ENCODE measurements at regions not wholly inside any gene's neighbourhood (a gene's known extent, or its start where the extent isn't known, plus 50 kb on each side); places are given as distances from the start of the nearest gene placed in this dataset.

DNA sequence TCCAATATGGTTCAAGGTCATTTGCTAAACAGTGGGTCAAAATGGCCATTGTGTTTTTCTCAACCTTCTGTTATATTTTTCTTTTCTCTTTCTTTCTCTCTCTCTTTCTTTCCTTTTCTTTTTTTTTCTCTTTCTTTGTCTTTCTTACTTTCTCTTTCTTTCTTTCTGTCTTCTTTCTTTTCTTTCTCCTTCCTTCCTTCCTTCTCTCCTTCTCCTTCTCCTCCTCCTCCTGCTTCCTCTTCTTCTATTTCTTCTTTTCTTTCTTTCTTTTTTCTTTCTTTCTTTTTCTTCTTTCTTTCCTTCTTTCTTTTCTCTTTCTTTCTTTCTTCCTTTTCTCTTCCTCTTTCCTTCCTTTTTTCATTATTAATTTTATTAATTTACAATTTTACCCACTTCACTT lies 619.5 kb downstream of the IRX1 start:
- no peak for DNase-seq (ENCODE audit: low spot score)

DNA sequence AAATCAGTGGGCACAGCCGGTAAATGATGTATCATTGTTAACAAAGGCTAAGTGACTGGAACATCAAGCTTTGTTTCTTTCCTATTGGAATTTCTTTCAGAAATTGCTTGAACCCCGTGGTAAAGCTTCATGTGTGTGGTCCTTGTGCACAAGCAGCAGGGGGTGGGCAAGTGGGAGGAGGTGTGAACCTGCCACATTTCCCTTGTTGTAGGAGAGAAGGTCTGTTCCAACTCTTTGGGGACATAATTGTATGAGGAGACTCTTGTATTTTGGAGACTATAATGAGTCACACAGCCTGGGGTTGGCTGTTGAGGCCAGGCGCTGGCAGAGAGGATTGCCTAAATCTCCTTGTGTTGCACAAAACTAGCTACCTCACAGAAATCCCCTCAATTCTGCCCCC lies 620.5 kb downstream of the IRX1 start:
- no peak for DNase-seq (ENCODE audit: low spot score)

DNA sequence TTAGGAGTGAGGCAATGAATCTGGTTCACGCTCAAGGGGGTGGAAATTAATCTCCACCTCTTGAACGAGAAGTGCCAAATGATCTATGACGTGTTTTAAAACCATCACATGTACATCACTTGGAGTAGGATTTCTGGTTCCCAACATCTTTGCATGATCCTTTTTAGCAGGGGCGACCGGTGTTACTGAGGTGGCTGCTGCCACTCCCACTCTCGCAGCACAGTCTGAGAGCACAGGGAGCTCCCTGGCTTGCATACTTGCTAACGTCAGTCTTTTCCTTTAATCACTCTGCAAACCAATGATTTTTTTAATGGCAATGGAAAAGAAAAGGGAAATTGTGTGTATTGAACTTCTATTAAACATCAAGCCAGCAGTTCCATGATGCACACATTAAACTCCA lies 624.4 kb downstream of the IRX1 start:
- no peak for DNase-seq (ENCODE audit: low spot score)

DNA sequence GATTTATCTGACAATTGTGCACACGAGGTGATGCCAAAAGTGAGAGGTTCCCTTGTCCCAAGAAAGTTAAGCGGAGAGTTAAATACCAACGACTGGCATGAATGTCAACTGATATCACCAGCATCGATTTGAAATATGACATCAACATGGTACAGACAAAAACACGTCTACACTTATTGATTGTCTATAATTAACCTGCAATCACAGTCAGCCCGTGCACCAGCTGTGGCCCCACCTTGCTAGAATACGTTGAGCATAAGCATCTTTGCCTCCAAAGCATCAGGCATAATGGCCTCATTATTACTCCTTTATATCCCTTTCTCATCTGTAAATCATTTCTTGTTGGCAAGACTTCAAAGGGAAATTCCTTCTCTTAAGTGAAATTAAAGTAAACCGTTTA lies 625.4 kb downstream of the IRX1 start:
- DNase-seq (ENCODE audit: low spot score), result no peak

DNA sequence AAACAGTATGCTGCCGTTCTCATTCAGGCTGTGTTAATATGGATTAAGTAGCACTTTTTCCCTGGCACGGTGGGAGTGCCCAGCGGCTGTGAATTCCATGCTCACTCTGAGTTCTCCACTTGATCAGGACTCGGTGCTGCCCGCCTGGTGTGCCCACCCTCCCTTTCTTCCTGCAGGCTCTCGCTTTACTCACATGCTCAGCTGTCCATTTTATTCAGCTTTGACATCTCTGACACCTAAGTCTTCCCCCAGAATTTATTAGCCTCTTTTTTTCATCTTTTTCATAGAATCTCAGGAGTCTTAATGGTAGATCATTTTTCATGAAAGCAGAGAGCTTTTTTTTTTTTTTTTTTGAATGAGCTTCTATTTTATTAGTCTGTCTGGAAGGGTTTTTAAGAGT lies 626.5 kb downstream of the IRX1 start:
- DNase-seq (ENCODE audit: low spot score), result no peak

DNA sequence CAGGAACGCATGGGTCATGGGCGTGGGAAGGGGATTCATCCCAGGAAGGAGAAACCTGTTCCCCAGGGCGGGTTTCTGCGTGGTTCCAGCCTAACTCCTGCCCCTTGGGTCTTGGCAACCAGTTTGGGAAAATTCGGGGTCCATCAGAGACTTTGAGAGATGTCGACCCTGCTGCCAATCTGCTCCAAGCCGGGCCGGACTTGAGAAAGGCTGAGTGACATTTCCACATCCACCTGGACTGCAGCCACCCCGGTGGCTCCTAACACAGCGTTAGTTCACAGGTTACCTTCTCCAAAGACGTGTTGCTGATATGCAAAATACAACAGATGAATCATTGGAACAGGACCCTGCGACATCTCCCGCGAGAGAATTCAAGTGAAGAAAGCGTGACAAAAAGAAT lies 627.2 kb downstream of the IRX1 start:
- DNase-seq (ENCODE audit: low spot score), result no peak

DNA sequence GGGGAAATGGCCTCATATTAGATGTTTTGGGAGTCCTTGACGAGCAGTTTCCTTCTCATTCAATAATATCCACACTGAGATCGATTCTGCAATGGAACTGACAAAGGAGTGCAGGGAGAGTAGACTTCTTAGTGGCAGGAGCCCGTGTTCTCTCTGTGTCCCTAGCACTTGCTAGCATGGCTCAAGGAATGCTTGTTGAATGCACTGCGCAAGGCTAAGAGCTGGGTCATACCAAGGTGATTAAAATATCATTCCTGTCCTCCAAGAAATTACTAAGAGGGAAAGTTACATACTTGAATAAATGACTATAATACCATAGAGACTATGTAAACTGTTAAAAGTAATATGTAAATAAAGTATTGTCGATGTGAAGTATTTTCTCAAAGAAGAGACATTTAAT lies 630.1 kb downstream of the IRX1 start:
- no peak for DNase-seq (ENCODE audit: low spot score)

DNA sequence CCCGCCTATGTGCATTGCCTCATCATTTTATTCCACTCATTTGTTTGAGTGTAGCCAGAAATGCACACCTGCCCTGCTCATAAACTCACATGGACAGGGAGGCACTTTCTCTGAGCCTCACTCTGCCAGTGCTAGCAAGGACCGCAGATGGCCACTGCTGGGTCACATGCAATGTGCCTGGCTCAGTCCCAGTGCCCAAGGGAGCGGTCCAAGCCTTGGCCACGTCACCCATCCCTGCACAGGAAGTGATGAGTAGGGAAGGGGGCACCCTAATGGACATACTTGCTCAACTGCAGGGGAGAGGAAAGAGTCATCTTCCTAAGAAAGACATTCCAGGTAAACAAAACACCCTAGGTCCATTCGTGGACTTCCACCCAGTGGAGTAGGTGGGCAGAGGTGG lies 630.9 kb downstream of the IRX1 start:
- DNase-seq (ENCODE audit: low spot score), result no peak

DNA sequence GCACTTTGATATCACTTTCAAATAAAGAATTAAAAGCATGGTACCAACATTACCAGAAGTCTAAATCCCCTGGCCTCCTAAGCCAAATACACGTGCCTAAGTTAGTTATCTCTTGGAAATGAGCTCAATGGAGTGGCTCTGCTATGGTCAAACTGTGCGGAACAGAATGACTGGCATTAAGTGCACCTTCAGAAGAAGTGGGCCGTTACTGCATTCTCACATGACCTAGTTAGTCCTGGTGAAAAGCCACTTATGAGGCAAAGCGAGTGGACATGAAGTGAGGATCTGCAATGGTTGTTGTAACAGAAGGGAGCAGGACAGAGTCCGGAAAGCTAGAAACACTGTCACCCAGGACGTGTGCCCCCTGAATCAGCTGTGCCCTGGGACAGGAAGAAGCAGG lies 633.1 kb downstream of the IRX1 start:
- DNase-seq (ENCODE audit: low spot score), result no peak

DNA sequence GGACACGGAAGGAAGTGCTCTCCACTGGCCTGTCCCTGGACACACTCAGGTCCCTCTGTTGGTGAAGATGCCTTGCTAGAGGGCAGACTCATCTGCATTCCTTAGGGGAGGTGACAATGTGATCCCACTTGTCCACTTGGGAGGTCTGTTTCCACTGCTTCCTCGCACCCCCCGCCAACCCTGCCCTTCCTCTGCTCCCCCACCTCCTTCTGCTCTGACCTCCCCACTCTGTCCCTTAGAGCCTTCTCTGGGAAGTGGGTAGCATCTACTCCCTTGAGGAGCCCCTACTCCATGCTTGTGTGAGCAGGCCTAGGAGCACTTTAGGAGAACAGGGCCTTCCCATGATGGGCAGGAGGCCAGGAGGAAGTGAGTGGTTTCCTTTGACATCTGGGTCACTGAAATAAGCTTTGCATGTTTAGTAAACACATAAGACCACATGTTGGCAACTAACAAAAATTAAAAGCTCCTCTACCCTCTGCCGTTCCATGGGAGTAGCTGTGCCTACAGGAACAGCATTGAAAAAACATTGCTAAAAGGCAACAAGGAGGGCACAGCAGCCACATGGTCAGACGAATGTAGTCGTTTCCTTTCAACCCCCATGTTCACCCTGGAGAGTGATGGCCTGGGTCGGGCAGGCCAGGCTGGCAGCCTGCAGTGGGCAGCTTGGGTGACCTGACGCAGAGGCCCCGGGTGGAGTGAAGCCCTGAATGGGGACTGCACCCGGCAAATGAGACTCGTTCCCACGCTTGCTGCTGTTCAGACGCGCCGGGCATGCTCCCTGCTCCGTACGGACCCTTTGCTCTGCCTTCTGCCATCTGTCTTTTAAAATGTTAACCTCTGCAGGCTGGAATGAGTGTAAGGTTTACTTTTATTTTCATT lies 634.0 kb downstream of the IRX1 start:
- DNase-seq (ENCODE audit: low spot score), result no peak

DNA sequence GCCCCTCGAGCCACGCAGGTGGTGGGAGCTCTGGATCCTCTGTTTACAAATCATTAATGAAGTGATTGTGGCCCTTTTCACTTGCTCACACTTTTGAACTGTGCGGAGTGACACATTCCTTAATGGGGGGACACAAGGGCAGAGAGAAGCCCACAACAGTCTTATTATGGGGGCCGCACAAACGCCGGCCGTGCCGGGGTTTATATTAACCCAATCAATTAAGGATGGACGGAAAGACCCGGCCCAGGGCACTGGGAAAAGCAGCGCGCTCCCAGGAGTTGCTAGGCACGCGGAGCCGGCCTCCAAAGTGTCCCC lies 634.8 kb downstream of the IRX1 start:
- no peak for DNase-seq (ENCODE audit: low spot score)

DNA sequence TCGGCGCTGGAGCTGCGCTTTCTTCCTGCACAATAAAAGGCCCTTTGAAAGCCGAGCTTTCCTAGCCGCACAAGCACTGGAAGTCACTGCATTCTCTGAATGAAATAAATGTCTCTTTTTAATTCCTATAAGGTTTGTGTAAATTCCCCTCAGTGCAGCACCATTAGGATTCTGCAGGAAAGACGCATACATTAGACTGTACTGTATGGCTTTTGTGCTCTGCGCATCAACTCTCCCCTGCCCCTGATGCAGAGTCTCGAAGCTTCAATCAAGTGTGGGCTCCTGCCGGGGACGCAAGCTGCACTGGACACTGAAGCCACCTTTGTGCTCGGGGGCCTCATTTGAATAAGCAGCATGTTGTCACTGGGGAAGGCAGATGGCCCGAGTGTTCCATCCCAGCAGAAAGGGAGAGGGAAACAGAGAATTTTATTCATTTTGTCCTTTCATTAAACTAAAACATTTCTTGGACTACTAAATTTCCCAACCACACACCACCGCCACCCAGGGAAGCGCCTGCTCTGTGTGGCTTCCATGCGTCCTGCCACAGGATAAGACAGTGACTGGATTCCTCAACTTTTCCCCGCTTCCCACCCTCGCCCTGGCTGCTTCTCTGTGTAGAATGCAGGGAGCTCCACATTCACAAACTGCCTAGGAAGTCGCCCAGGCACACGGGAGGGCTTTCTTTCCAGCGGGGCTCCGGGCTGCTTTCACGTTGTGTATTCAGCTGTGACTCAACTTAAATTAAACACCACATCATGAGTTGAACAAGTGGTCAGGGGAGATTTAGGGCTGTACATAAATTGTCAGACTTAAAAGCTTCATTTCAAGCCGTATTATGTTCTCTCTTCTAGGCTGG lies 635.4 kb downstream of the IRX1 start:
- DNase-seq (ENCODE audit: low spot score), result no peak

DNA sequence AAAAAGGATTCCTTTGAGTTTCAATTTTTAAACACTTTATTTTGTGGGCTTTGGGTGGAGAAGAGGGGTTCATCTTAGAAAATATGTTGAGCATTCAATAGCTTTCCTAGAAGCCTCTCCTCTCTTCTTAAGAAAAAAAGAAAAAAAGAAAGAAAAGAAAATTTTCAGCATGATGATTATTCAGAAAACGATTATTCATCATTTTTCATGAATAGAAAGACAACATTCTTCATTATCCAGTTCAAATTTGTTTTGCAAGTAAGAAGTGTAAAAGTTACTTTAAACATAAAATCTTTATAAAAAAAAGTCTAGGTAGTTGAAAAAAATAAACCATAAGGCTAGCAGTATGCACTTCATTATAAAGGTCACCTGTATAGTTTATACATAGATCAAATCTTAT lies 636.5 kb downstream of the IRX1 start:
- DNase-seq (ENCODE audit: low spot score), result no peak

DNA sequence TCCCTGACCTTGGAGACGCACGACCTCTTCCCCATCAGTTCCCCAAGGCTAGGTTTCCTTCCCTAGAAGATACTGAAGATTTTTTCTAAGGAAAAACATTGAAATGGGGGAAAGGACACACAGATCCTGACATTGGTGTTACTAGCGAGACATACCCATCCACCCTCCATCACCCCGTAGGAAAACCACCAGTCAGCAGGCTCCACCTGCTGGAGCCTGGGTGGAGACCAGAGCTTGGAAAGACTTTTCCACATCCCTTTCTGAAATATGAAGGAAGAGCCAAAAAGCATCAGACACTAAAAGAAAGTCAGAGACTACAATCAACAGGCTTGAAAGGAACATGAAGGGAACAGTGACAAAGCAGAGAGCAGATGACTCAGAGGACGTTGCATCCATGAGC lies 638.0 kb downstream of the IRX1 start:
- no peak for DNase-seq (ENCODE audit: low spot score)

DNA sequence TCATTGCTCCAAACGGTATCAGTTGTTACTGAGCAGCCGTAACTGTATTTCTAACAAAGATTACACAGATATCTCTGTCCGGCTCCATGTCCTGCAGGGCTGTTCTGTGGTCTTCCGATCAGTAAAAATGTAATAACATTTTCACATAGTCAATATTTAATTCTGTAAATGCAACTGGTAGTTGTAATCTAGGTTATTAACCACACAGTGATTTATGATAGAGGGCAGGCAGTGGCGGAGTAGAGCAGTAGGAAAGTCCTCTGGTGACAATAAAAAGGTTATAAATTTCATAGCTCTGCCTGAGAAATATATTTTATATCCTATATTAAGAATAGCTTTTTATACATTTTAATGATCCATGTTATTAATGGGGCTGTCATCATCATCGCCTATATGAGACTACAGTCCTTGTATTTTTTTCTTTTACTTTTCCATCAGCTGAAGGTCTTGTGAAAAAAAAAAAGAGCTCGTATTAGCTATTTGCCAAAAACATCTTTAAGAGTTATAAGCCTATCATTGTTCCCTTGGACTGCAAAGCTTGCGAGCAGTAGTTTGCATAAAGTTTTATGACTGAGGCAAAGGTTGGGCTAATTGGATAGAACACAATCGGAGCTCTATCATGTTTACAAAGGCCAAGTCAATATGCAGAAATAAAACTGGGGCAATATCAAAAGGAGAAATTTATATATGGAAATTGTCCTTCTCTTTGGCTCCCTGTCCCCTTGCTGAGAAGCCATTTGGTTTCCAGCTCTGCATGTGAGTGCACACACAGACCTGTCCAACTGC lies 648.0 kb downstream of the IRX1 start:
- DNase-seq (ENCODE audit: low spot score), result no peak

DNA sequence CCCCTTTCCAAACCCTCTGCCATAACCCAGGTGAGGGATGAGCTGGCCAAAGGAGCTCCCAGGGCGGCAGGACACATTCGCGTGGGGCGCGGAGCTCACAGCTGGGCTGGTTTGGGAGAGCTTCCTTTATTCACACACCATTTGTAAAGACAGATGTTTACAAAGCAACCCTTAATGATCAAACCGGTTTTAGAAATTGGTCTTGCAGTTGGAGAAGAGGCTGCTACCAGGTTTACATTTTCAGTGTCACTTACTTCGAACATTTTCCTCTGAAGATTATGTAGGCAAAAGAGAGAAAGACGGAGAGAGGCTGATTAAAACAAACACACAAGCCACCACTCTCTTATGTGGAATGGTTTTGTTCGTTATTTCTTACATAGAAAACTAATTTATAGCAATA lies 648.7 kb downstream of the IRX1 start:
- no peak for DNase-seq (ENCODE audit: low spot score)

DNA sequence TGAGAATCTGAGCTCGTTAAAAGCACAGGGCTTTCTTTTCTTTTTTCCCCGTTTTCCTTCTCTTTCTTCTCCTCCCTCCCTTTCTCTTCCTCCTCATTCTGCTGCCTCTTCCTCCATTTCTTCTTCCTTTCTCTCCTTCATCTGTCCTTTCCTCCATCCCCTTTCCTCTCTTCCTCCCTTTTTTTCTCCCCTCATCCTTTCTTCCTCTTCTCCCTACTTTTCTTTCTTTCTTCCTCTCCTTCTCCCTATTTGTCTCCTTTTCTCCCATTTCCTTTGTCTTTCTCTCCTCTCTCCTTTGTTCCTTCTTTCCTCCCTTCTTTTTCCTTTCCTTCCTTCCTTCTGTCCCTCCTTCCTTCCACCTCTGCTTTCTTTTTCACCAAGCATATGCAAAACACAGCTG lies 649.4 kb downstream of the IRX1 start:
- no peak for DNase-seq (ENCODE audit: low spot score)

DNA sequence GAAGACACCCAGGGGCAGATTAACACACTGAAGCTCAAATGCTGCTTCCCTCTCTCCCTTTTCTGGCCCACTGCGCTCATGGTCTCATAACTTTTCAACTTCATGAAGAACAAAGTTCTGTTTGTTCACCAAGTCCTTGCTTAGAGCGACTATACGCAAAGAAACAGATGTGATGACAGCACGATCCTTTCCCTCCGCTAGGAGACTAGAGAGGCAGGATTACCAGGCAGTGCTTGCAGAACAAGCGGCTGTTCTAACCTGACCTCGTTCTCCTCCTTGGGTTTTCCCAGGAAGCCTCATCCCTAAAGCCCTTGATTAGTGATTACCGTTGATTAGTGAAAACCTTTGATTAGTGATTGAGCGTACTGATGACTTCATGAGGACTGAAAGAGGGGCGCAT lies 649.9 kb downstream of the IRX1 start:
- DNase-seq (ENCODE audit: low spot score), result no peak

DNA sequence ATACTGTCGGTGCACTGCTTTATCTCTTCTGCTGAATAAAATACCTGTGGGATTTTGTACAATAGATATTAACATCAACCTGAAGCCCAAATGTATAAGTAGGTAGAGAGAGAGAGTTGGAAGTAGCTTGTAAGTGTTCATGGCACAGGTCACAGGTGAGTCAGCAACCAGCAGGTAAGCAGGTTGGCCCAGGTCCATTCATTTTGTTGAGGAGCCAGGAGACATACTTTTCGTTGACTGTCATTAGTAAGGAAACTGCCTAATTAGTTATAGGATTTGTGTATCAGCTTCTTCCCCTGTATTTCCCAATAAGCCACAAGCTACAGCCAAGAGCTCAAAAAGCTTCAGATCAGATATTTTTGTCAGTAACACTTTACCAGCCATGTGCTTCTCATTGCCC lies 650.8 kb downstream of the IRX1 start:
- DNase-seq (ENCODE audit: low spot score), result no peak

DNA sequence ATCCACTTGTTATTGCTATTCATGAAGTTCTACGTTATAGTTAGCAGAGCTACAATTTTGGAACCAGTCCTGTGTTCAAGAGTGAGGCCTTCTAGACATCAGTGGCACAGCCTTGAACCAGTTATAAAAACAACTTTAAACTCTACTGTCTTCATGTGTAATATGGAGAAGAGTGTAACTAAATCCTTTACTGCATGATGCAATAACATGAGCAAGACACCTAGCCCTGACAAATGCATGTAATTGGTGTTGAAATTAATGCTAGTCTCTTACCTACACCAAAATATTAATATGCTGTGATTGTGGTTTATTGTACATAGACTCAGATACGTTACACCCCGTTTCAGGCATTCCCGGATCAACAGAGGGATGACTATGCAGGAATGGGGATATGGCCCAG lies 654.6 kb downstream of the IRX1 start:
- no peak for DNase-seq (ENCODE audit: low spot score)

DNA sequence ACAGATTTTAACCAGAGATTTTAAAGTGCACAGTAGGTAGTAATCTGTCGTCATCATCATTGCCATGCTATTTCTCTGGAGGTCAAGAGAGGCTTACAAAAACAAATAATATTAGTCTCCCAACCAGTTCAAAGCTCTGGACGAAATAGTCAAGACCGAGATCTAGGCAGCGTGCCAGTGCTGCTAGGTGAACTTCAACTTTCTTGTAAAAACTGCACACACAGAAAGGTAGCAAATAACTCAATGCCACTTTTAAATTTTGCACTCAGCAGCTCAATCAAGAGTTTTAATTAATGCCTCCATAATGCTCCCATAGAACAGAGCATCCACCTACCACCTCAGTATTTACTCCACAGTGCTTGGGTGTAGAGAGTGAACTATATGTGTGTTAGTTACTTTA lies 656.8 kb downstream of the IRX1 start:
- no peak for DNase-seq (ENCODE audit: low spot score)

DNA sequence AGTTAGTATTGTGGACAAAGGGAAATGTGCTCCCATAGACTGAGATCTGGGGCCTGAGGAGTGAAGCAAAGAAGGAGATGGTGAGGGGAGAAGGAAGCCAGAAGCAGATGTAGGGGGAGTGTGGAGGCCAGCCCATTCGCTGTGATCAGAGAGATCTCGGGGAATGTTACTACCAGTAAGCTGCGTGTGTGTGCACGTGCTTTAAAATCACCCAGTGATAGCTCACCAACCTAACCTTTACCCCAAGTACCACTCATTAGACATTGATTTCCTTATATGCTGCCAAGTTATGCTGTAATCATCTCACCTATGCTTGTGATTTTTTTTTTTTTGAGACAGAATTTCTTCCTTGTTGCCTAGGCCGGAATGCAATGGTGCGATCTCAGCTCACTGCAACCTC lies 659.1 kb downstream of the IRX1 start:
- no peak for DNase-seq (ENCODE audit: low spot score)

Measured in mesenteric fat pad (tissue), 1 donor.